NCI-H524 treated with DMSO at 0.1 percent for 48 hours (cell line): ENCODE measurements at regions not wholly inside any gene's neighbourhood (a gene's known extent, or its start where the extent isn't known, plus 50 kb on each side); places are given as distances from the start of the nearest gene placed in this dataset.

Experiments
- DNase-seq: peaks from one replicate; lab custom pipeline; 2025; lab: John Stamatoyannopoulos, UW

- no peak for DNase-seq
Observed at GRCh38 chr16:54475019-54475601, 188.5 kb upstream of the IRX3 start.

GRCh38 chr16:54473226-54473993 lies 186.8 kb upstream of the IRX3 start:
- DNase-seq, result no peak

- DNase-seq, result no peak
Observed at GRCh38 chr16:54467398-54467797, 180.8 kb upstream of the IRX3 start.

GRCh38 chr16:54466233-54466632 lies 179.6 kb upstream of the IRX3 start:
- DNase-seq, result no peak

- no peak for DNase-seq
Observed at GRCh38 chr16:54465063-54465462, 178.5 kb upstream of the IRX3 start.

- no peak for DNase-seq
Observed at GRCh38 chr16:54462771-54463170, 176.2 kb upstream of the IRX3 start.

- DNase-seq, result no peak
Observed at GRCh38 chr16:54462151-54462651, 175.6 kb upstream of the IRX3 start.

GRCh38 chr16:54460263-54460860 lies 173.8 kb upstream of the IRX3 start:
- DNase-seq, result no peak

- DNase-seq, result no peak
Observed at GRCh38 chr16:54459509-54460262, 173.1 kb upstream of the IRX3 start.

- no peak for DNase-seq
Observed at GRCh38 chr16:54458923-54459322, 172.3 kb upstream of the IRX3 start.

- no peak for DNase-seq
Observed at GRCh38 chr16:54456291-54456690, 169.7 kb upstream of the IRX3 start.

- no peak for DNase-seq
Observed at GRCh38 chr16:54455030-54455725, 168.6 kb upstream of the IRX3 start.

GRCh38 chr16:54454616-54455015 lies 168.0 kb upstream of the IRX3 start:
- no peak for DNase-seq

- DNase-seq, result no peak
Observed at GRCh38 chr16:54453871-54454270, 167.3 kb upstream of the IRX3 start.

- DNase-seq, result no peak
Observed at GRCh38 chr16:54447576-54448440, 161.2 kb upstream of the IRX3 start.

GRCh38 chr16:54446639-54447038 lies 160.1 kb upstream of the IRX3 start:
- DNase-seq, result no peak

GRCh38 chr16:54444851-54445458 lies 158.4 kb upstream of the IRX3 start:
- no peak for DNase-seq

- DNase-seq, result no peak
Observed at GRCh38 chr16:54443839-54444238, 157.3 kb upstream of the IRX3 start.

GRCh38 chr16:54443352-54443751 lies 156.8 kb upstream of the IRX3 start:
- no peak for DNase-seq

GRCh38 chr16:54442864-54443263 lies 156.3 kb upstream of the IRX3 start:
- no peak for DNase-seq
